SK-N-SH treated with all-trans-retinoic acid at 6 μM for 48 hours (cell line): ENCODE measurements at regions not wholly inside any gene's neighbourhood (a gene's known extent, or its start where the extent isn't known, plus 50 kb on each side); places are given as distances from the start of the nearest gene placed in this dataset.

ENCODE experiments used
- ATAC-seq: fragments of 200-7000 bp; cut with Tn5 transposase; 3 replicates; pipeline ENCODE4 v1.9.1; 2020; ENCODE audit warnings: mild to moderate bottlenecking, moderate library complexity
- ARNTL ChIP-seq: fragments of 450-650 bp; formaldehyde crosslinking; IDR thresholded peaks from 2 replicates; pipeline ENCODE4 v1.5.0; 2020; ENCODE audit warnings: low read depth, mild to moderate bottlenecking, moderate library complexity, borderline replicate concordance
- BACH2 ChIP-seq: fragments of 250-450 bp; sonication (Bioruptor Pico); IDR thresholded peaks from 2 replicates; pipeline ENCODE4 v1.9.0; 2021; ENCODE audit warnings: mild to moderate bottlenecking, borderline replicate concordance
- CREB5 ChIP-seq: fragments of 250-450 bp; sonication (Bioruptor Pico); IDR thresholded peaks from 2 replicates; pipeline ENCODE4 v1.5.1; 2020; ENCODE audit warnings: low read depth, mild to moderate bottlenecking, moderate library complexity
- CSDC2 ChIP-seq: fragments of 250-450 bp; sonication (Bioruptor Pico); IDR thresholded peaks from 2 replicates; pipeline ENCODE4 v1.5.0; 2020; ENCODE audit warnings: mild to moderate bottlenecking, moderate library complexity
- CSRNP3 ChIP-seq: fragments of 250-450 bp; sonication (Bioruptor Pico); IDR thresholded peaks from 2 replicates; pipeline ENCODE4 v1.5.1; 2021; ENCODE audit warnings: mild to moderate bottlenecking, moderate library complexity
- ESRRG ChIP-seq: fragments of 250-450 bp; sonication (Bioruptor Pico); IDR thresholded peaks from 2 replicates; pipeline ENCODE4 v1.6.1; 2021; ENCODE audit warnings: mild to moderate bottlenecking
- GLIS3 ChIP-seq: fragments of 250-450 bp; sonication (Bioruptor Pico); IDR thresholded peaks from 2 replicates; pipeline ENCODE4 v1.5.0; 2020; ENCODE audit warnings: mild to moderate bottlenecking, moderate library complexity
- ISL1 ChIP-seq: fragments of 250-450 bp; sonication (Bioruptor Pico); IDR thresholded peaks from 2 replicates; pipeline ENCODE4 v2.1.2; 2022; ENCODE audit warnings: mild to moderate bottlenecking, moderate library complexity
- OSR1 ChIP-seq: fragments of 250-450 bp; sonication (Bioruptor Pico); IDR thresholded peaks from 2 replicates; pipeline ENCODE4 v1.8.0; 2022; ENCODE audit warnings: moderate library complexity, mild to moderate bottlenecking, inconsistent platforms
- PATZ1 ChIP-seq: fragments of 250-450 bp; sonication (Bioruptor Pico); IDR thresholded peaks from 2 replicates; pipeline ENCODE4 v1.8.0; 2020; ENCODE audit warnings: mild to moderate bottlenecking, moderate library complexity, borderline replicate concordance
- PPARA ChIP-seq: fragments of 250-450 bp; sonication (Bioruptor Pico); IDR thresholded peaks from 2 replicates; pipeline ENCODE4 v1.5.0; 2020; ENCODE audit warnings: mild to moderate bottlenecking, borderline replicate concordance
- RARB ChIP-seq: fragments of 250-450 bp; sonication (Bioruptor Pico); IDR thresholded peaks from 2 replicates; pipeline ENCODE4 v1.8.0; 2021; ENCODE audit warnings: mild to moderate bottlenecking, moderate library complexity
- SNAI2 ChIP-seq: fragments of 250-450 bp; sonication (Bioruptor Pico); IDR thresholded peaks from 2 replicates; pipeline ENCODE4 v1.5.0; 2020; ENCODE audit warnings: mild to moderate bottlenecking, moderate library complexity
- TCF4 ChIP-seq: fragments of 250-450 bp; sonication (Bioruptor Pico); IDR thresholded peaks from 2 replicates; pipeline ENCODE4 v1.8.0; 2021; ENCODE audit warnings: mild to moderate bottlenecking, moderate library complexity, borderline replicate concordance
- TOX ChIP-seq: fragments of 250-450 bp; sonication (Bioruptor Pico); IDR thresholded peaks from 2 replicates; pipeline ENCODE4 v1.8.0; 2021; ENCODE audit warnings: mild to moderate bottlenecking, moderate library complexity, borderline replicate concordance
- ZC3H10 ChIP-seq: fragments of 250-450 bp; sonication (Bioruptor Pico); IDR thresholded peaks from 2 replicates; pipeline ENCODE4 v1.5.1; 2021; ENCODE audit warnings: mild to moderate bottlenecking, moderate library complexity
- ZFP3 ChIP-seq: fragments of 250-450 bp; sonication (Bioruptor Pico); IDR thresholded peaks from 2 replicates; pipeline ENCODE4 v1.5.0; 2020; ENCODE audit warnings: mild to moderate bottlenecking, moderate library complexity
- ZFP30 ChIP-seq: fragments of 450-650 bp; formaldehyde crosslinking; IDR thresholded peaks from 2 replicates; pipeline ENCODE4 v1.5.0; 2022; ENCODE audit warnings: mild to moderate bottlenecking, moderate library complexity
- ZNF565 ChIP-seq: fragments of 450-650 bp; formaldehyde crosslinking; conservative IDR thresholded peaks from 2 replicates; pipeline ENCODE4 v1.5.0; 2020; ENCODE audit warnings: low read depth, mild to moderate bottlenecking, moderate library complexity
- ZNF70 ChIP-seq: fragments of 450-650 bp; formaldehyde crosslinking; IDR thresholded peaks from 2 replicates; pipeline ENCODE4 v1.5.0; 2020; ENCODE audit warnings: mild to moderate bottlenecking, moderate library complexity
- ZNF8 ChIP-seq: fragments of 450-650 bp; formaldehyde crosslinking; IDR thresholded peaks from 2 replicates; pipeline ENCODE4 v1.5.0; 2020; ENCODE audit warnings: mild to moderate bottlenecking, moderate library complexity
- TF ChIP-seq, protein P1 (sequence below): fragments of 250-450 bp; sonication (Bioruptor Pico); IDR thresholded peaks from 2 replicates; pipeline ENCODE4 v1.5.0; 2020; ENCODE audit warnings: mild to moderate bottlenecking, moderate library complexity
- TF ChIP-seq, protein P2 (sequence below): fragments of 250-450 bp; sonication (Bioruptor Pico); IDR thresholded peaks from 2 replicates; pipeline ENCODE4 v1.8.0; 2021; ENCODE audit warnings: low read depth, mild to moderate bottlenecking, moderate library complexity, borderline replicate concordance

GRCh38 chr7:66514050-66514449 lies 114.6 kb upstream of the KCTD7 start:
- ATAC-seq = no peak
- TF ChIP-seq BACH2 (CRISPR knock-in tag) = no peak
- TF ChIP-seq ESRRG = no peak
- no peak for TF ChIP-seq ZC3H10 (CRISPR knock-in tag)
- no peak for TF ChIP-seq ZFP3 (CRISPR knock-in tag)
- TF ChIP-seq OSR1 (CRISPR knock-in tag) = no peak
- no peak for TF ChIP-seq ARNTL (CRISPR knock-in tag)
- no peak for TF ChIP-seq ZNF8 (CRISPR knock-in tag)
- no peak for TF ChIP-seq RARB (CRISPR knock-in tag)
- TF ChIP-seq GLIS3 (CRISPR knock-in tag) = no peak
- TF ChIP-seq TCF4 (CRISPR knock-in tag) = no peak
- TF ChIP-seq PATZ1 (CRISPR knock-in tag) = no peak
- no peak for TF ChIP-seq SNAI2 (CRISPR knock-in tag)
- no peak for TF ChIP-seq ZNF565 (CRISPR knock-in tag)
- TF ChIP-seq CSDC2 (CRISPR knock-in tag) = no peak

- no peak for ATAC-seq
- TF ChIP-seq ZNF565 (CRISPR knock-in tag) = no peak
- TF ChIP-seq SNAI2 (CRISPR knock-in tag) = no peak
- TF ChIP-seq ARNTL (CRISPR knock-in tag) = no peak
- TF ChIP-seq ZNF70 = no peak
- no peak for TF ChIP-seq OSR1 (CRISPR knock-in tag)
- no peak for TF ChIP-seq ZNF8 (CRISPR knock-in tag)
- no peak for TF ChIP-seq PATZ1 (CRISPR knock-in tag)
- TF ChIP-seq, protein P1, sequence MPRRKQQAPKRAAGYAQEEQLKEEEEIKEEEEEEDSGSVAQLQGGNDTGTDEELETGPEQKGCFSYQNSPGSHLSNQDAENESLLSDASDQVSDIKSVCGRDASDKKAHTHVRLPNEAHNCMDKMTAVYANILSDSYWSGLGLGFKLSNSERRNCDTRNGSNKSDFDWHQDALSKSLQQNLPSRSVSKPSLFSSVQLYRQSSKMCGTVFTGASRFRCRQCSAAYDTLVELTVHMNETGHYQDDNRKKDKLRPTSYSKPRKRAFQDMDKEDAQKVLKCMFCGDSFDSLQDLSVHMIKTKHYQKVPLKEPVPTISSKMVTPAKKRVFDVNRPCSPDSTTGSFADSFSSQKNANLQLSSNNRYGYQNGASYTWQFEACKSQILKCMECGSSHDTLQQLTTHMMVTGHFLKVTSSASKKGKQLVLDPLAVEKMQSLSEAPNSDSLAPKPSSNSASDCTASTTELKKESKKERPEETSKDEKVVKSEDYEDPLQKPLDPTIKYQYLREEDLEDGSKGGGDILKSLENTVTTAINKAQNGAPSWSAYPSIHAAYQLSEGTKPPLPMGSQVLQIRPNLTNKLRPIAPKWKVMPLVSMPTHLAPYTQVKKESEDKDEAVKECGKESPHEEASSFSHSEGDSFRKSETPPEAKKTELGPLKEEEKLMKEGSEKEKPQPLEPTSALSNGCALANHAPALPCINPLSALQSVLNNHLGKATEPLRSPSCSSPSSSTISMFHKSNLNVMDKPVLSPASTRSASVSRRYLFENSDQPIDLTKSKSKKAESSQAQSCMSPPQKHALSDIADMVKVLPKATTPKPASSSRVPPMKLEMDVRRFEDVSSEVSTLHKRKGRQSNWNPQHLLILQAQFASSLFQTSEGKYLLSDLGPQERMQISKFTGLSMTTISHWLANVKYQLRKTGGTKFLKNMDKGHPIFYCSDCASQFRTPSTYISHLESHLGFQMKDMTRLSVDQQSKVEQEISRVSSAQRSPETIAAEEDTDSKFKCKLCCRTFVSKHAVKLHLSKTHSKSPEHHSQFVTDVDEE = no peak
- TF ChIP-seq CSDC2 (CRISPR knock-in tag) = no peak
These were observed 111.3 kb upstream of the KCTD7 start for GRCh38 chr7:66517212-66517909.

DNA sequence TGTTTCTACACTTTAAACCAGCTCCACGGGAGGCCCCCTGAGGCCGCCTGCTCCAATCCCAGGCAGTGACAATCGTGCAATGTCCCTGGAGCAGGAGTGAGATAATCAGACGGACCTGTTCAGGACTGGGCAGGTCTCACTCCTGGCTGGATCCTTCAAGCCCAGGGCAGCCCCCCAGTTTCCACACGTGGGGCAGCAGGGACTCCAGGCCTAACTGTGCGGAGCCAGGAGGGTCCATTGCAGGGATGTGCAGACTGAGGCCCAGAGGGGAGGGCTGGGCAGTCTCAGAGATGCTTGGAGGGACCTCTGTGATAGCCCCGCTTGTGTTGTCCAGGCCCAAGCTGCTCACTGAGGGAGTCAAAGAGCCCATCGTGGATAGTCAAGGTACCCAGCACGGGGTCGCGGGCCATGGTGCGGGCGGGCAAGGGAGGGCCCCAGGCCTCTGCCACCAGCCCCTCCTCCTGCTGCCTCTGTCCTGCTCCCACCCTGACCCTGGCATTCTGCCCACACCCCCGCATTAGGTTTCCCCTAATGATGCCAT lies 110.5 kb upstream of the KCTD7 start:
- TF ChIP-seq CSRNP3 (no peak), TOX (CRISPR knock-in tag) (no peak), SNAI2 (CRISPR knock-in tag) (no peak), ARNTL (CRISPR knock-in tag) (no peak), ZNF70 (no peak), ZFP30 (no peak), CREB5 (CRISPR knock-in tag) (no peak), TCF4 (CRISPR knock-in tag) (no peak), OSR1 (CRISPR knock-in tag) (no peak), ZNF8 (CRISPR knock-in tag) (no peak), ISL1 (CRISPR knock-in tag) (no peak), ZNF565 (CRISPR knock-in tag) (no peak), ZC3H10 (CRISPR knock-in tag) (no peak), PPARA (no peak), CSDC2 (CRISPR knock-in tag) (no peak), ESRRG (no peak), PATZ1 (CRISPR knock-in tag) (no peak)
- TF ChIP-seq, protein P2, sequence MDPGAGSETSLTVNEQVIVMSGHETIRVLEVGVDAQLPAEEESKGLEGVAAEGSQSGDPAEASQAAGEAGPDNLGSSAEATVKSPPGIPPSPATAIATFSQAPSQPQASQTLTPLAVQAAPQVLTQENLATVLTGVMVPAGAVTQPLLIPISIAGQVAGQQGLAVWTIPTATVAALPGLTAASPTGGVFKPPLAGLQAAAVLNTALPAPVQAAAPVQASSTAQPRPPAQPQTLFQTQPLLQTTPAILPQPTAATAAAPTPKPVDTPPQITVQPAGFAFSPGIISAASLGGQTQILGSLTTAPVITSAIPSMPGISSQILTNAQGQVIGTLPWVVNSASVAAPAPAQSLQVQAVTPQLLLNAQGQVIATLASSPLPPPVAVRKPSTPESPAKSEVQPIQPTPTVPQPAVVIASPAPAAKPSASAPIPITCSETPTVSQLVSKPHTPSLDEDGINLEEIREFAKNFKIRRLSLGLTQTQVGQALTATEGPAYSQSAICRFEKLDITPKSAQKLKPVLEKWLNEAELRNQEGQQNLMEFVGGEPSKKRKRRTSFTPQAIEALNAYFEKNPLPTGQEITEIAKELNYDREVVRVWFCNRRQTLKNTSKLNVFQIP (CRISPR knock-in tag) = no peak
- no peak; the same call in 2 of the 3 replicates for ATAC-seq
